Endothelial cell of umbilical vein (primary cell): ENCODE measurements at regions not wholly inside any gene's neighbourhood (a gene's known extent, or its start where the extent isn't known, plus 50 kb on each side); places are given as distances from the start of the nearest gene placed in this dataset.

Source experiments
- BruUV-seq: library from RNA; stranded (reverse); fragments of 400-500 nt; replicated peaks from 2 replicates; lab custom pipeline; 2021; lab: Mats Ljungman, UMichigan
- CTCF ChIA-PET: fragments of 300-600, 350-600 bp; sonication (Branson Sonifier 250); formaldehyde crosslinking; loops from one replicate; lab custom pipeline; 2021; ENCODE audit warnings: antibody characterized with exemption, inconsistent platforms; lab: Charles Lee
- POLR2A ChIA-PET: fragments of 300-600, 350-600 bp; sonication (Branson Sonifier 250); formaldehyde crosslinking; loops from one replicate; lab custom pipeline; 2021; ENCODE audit warnings: antibody characterized with exemption, inconsistent platforms; lab: Charles Lee
- DNase-seq: peaks from one replicate; pipeline ENCODE4 v3.0.0-alpha.2; 2011; ENCODE audit warnings: low read depth, low spot score
- FAIRE-seq: peaks from 2 replicates; lab custom pipeline; 2011; peaks lifted over from hg19 to GRCh38; lab: Jason Lieb, UNC
- H2AFZ ChIP-seq: 2 replicates; pipeline ENCODE4 v1.6.0; 2012; ENCODE audit warnings: low read depth, low read length, control low read depth, inconsistent platforms
- H3K27ac ChIP-seq: 2 replicates; pipeline ENCODE4 v1.5.1; 2011; ENCODE audit warnings: low read depth, mild to moderate bottlenecking, control low read depth, low read length, moderate library complexity; ENCODE audit not compliant: insufficient read depth
- H3K27me3 ChIP-seq, 2 experiments: 2 replicates each; pipeline versions ENCODE4 v1.6.0 to v1.6.1; 2011; ENCODE audit warnings: low read length in 2 of 2, mixed read lengths in 1 of 2; ENCODE audit not compliant: control insufficient read depth in 2 of 2, insufficient read depth in 2 of 2
- H3K36me3 ChIP-seq, 2 experiments: 2 replicates in 1 of 2; 3 replicates in 1 of 2; pipeline ENCODE4 v1.5.1; 2011; ENCODE audit warnings: low read length in 2 of 2, mild to moderate bottlenecking in 1 of 2, moderate library complexity in 1 of 2; ENCODE audit not compliant: control insufficient read depth in 2 of 2, insufficient read depth in 2 of 2; ENCODE audit errors: extremely low read depth in 1 of 2
- H3K4me1 ChIP-seq: 3 replicates; pipeline ENCODE4 v1.5.1; 2011; ENCODE audit warnings: mild to moderate bottlenecking, low read length; ENCODE audit not compliant: control insufficient read depth, insufficient read depth; ENCODE audit errors: extremely low read depth
- H3K4me2 ChIP-seq: 2 replicates; pipeline ENCODE4 v1.6.1; 2011; ENCODE audit warnings: low read length, control low read depth, mixed read lengths; ENCODE audit not compliant: insufficient read depth
- H3K4me3 ChIP-seq, 3 experiments: fragments of 200-600 bp in 1 of 3; sonication (generic), shearing (Covaris generic) in 1 of 3; replicated peaks in 1 of 3; 2 replicates each; pipeline ENCODE4 v1.5.1; 2011 to 2016; ENCODE audit warnings: control low read depth in 3 of 3, low read length in 3 of 3, mild to moderate bottlenecking in 2 of 3, inconsistent platforms in 1 of 3, low read depth in 1 of 3, moderate library complexity in 1 of 3; ENCODE audit not compliant: insufficient read depth in 1 of 3
- H3K79me2 ChIP-seq: 2 replicates; pipeline ENCODE4 v1.6.0; 2012; ENCODE audit warnings: low read length, inconsistent platforms; ENCODE audit not compliant: control insufficient read depth, insufficient read depth
- H3K9ac ChIP-seq: replicated peaks from 2 replicates; pipeline ENCODE3; 2011; ENCODE audit warnings: low read length, control low read depth; ENCODE audit not compliant: insufficient read depth; ENCODE audit errors: extremely low read depth
- H3K9me1 ChIP-seq: replicated peaks from 3 replicates; pipeline ENCODE4 v1.6.0; 2011; ENCODE audit warnings: mild to moderate bottlenecking, low read length; ENCODE audit not compliant: control insufficient read depth, insufficient read depth; ENCODE audit errors: extremely low read depth
- H3K9me3 ChIP-seq: replicated peaks from 2 replicates; pipeline ENCODE4 v1.5.1; 2012; ENCODE audit warnings: low read length, inconsistent platforms; ENCODE audit not compliant: control insufficient read depth, insufficient read depth
- H4K20me1 ChIP-seq: replicated peaks from 2 replicates; pipeline ENCODE3; 2011; ENCODE audit warnings: mild to moderate bottlenecking, low read length; ENCODE audit not compliant: control insufficient read depth, insufficient read depth; ENCODE audit errors: extremely low read depth
- EZH2 ChIP-seq: IDR thresholded peaks from 2 replicates; pipeline ENCODE4 v1.6.1; 2012; ENCODE audit warnings: borderline replicate concordance, low read depth, mild to moderate bottlenecking, moderate library complexity, low read length, inconsistent platforms; ENCODE audit not compliant: severe bottlenecking
- FOS ChIP-seq: IDR thresholded peaks from 2 replicates; pipeline ENCODE4 v1.6.1; 2011; ENCODE audit warnings: mild to moderate bottlenecking, low read length, moderate library complexity, borderline replicate concordance; ENCODE audit not compliant: insufficient read depth
- GATA2 ChIP-seq: IDR thresholded peaks from 2 replicates; pipeline ENCODE4 v1.7.0; 2011; ENCODE audit warnings: low read depth, mild to moderate bottlenecking, moderate library complexity, mixed read lengths, low read length; ENCODE audit not compliant: insufficient read length, insufficient read depth
- JUN ChIP-seq: IDR thresholded peaks from 2 replicates; pipeline ENCODE4 v1.6.1; 2011; ENCODE audit warnings: borderline replicate concordance, low read depth; ENCODE audit not compliant: insufficient read length, insufficient read depth
- MYC ChIP-seq: IDR thresholded peaks from one replicate; pipeline ENCODE4 v1.6.1; 2011; ENCODE audit warnings: mild to moderate bottlenecking, low read depth, low read length
- POLR2A ChIP-seq: IDR thresholded peaks from 2 replicates; pipeline ENCODE4 v1.6.1; 2012; ENCODE audit warnings: low read depth, mild to moderate bottlenecking, control low read depth, low read length
- POLR2AphosphoS5 ChIP-seq: IDR thresholded peaks from 2 replicates; pipeline ENCODE4 v1.6.1; 2012; ENCODE audit warnings: low read depth, mild to moderate bottlenecking, control low read depth, low read length, moderate library complexity; ENCODE audit not compliant: insufficient read depth
- dilution Hi-C: fragments of 300-500 bp; cut with MboI; formaldehyde crosslinking; loops from one replicate; pipeline ENCODE4 v1.15.0; 2019; ENCODE audit warnings: low sequenced_read_pairs; ENCODE audit not compliant: extremely low pct_ligation_motif_present
- intact Hi-C: fragments of 100-400 bp; cut with micrococcal nuclease; formaldehyde crosslinking; loops from one replicate; pipeline ENCODE4 v1.10.0; 2022
- TF ChIP-seq, protein P1 (sequence below), 2 donors: IDR thresholded peaks; 1 replicate in 1 of 2; 2 replicates in 1 of 2; pipeline ENCODE4 v1.5.1; 2011; ENCODE audit warnings: low read length in 2 of 2, mild to moderate bottlenecking in 2 of 2, moderate library complexity in 2 of 2, control low read depth in 1 of 2, inconsistent platforms in 1 of 2, low read depth in 1 of 2; ENCODE audit not compliant: insufficient read depth in 1 of 2; ENCODE audit errors: extremely low read depth in 1 of 2
- TF ChIP-seq, protein P2 (sequence below): IDR thresholded peaks from 2 replicates; pipeline ENCODE4 v1.6.1; 2011; ENCODE audit not compliant: insufficient read depth, insufficient read length

DNA sequence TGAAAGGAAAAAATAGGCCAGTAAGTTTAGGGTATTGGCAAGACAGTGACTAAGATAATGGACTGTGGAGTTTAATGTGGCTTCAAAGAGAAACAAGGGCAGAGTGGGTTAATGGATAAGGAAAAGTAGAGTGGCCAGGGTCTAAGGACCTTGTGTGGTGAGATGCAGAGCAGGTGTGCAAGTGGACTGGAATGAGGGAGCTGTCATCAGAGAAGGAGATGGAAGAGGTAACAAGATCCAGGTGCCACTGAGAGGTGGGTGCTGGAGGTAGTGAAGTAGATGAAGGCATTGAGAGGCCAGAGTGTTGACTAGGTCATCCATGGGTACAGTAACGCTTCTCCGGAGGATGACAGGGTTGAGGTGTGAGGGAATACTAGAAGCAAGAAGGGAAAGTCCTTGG is 136.1 kb downstream of the QRSL1 start:
- H2AFZ ChIP-seq = no peak overlapping the region
- dilution Hi-C loops = no loop called here
- no peak for FAIRE-seq
- no peaks in the 10 kb centered on the region for H4K20me1 ChIP-seq
- no peak overlapping the region for H3K4me3 ChIP-seq
- intact Hi-C loops = no loop called here
- POLR2A ChIA-PET = no interaction called here
- no peaks in the 10 kb centered on the region for H3K27me3 ChIP-seq
- H3K4me1 ChIP-seq = no peaks in the 10 kb centered on the region
- H3K9me3 ChIP-seq = no peaks in the 10 kb centered on the region
- BruUV-seq = no TSS peak
- H3K36me3 ChIP-seq = no peaks in the 10 kb centered on the region
- no peaks in the 10 kb centered on the region for H3K79me2 ChIP-seq
- no peak overlapping the region for H3K27ac ChIP-seq
- H3K9ac ChIP-seq = no peak overlapping the region
- TF ChIP-seq FOS (no peak), POLR2A (no peak)
- DNase-seq = no peak
- CTCF ChIA-PET = no interaction called here
- no peak overlapping the region for H3K4me2 ChIP-seq
- H3K9me1 ChIP-seq = no peaks in the 10 kb centered on the region

DNA sequence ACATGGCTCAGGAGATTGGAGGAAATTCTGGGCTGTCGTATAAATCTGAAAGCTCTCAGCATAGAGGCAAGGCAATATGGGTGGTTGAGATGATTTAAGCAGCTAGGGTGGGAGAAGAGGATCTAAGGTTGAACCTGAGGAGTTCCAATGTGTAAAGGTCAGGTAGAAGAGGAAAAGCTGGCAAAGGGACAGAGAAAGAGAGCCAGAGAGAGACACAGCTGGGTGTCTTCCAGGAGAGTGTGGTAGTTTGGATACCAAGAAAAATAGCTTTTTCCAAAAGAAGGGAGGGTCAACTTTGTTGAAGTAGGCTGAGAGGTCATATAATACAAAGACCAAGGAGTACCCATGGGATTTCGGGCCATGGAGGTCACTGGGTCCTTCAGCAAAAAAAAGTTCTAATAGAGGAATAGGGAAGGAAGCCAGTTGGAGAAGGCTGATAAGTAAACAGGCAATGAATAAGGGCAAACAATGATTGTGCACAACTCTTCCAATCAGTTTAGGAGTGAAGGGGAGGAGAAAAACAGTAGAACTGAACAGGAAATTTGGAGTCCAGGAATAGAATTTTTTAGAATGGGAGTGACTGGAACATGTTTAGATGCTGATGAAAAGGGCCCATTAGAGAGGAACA is 135.1 kb downstream of the QRSL1 start:
- no peaks in the 10 kb centered on the region for H3K9me1 ChIP-seq
- H3K9ac ChIP-seq = no peak overlapping the region
- no peak for TF ChIP-seq POLR2AphosphoS5
- no peak for TF ChIP-seq JUN
- TF ChIP-seq MYC = no peak
- TF ChIP-seq FOS = no peak
- no peak for TF ChIP-seq EZH2
- TF ChIP-seq, protein P1, sequence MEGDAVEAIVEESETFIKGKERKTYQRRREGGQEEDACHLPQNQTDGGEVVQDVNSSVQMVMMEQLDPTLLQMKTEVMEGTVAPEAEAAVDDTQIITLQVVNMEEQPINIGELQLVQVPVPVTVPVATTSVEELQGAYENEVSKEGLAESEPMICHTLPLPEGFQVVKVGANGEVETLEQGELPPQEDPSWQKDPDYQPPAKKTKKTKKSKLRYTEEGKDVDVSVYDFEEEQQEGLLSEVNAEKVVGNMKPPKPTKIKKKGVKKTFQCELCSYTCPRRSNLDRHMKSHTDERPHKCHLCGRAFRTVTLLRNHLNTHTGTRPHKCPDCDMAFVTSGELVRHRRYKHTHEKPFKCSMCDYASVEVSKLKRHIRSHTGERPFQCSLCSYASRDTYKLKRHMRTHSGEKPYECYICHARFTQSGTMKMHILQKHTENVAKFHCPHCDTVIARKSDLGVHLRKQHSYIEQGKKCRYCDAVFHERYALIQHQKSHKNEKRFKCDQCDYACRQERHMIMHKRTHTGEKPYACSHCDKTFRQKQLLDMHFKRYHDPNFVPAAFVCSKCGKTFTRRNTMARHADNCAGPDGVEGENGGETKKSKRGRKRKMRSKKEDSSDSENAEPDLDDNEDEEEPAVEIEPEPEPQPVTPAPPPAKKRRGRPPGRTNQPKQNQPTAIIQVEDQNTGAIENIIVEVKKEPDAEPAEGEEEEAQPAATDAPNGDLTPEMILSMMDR (IDR thresholded peaks at IDR 0.05; ENCODE audit: extremely low read depth in 1 of 2, insufficient read depth in 1 of 2, low read depth in 1 of 2, low read length in 2 of 2) = no peak
- TF ChIP-seq, protein P2, sequence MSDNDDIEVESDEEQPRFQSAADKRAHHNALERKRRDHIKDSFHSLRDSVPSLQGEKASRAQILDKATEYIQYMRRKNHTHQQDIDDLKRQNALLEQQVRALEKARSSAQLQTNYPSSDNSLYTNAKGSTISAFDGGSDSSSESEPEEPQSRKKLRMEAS = no peak
- TF ChIP-seq GATA2 = no peak
- no peak for TF ChIP-seq POLR2A
- intact Hi-C loops = no loop called here
- dilution Hi-C loops = no loop called here
- H2AFZ ChIP-seq = no peak overlapping the region
- H3K27me3 ChIP-seq = no peaks in the 10 kb centered on the region
- FAIRE-seq (no peak), DNase-seq (no peak)
- H3K9me3 ChIP-seq = no peaks in the 10 kb centered on the region
- ChIA-PET CTCF (no interaction called here), POLR2A (no interaction called here)
- no peaks in the 10 kb centered on the region for H3K36me3 ChIP-seq
- H3K4me3 ChIP-seq = no peak overlapping the region
- H4K20me1 ChIP-seq = no peaks in the 10 kb centered on the region
- BruUV-seq = no TSS peak
- H3K4me1 ChIP-seq = no peaks in the 10 kb centered on the region
- no peak overlapping the region for H3K4me2 ChIP-seq
- H3K79me2 ChIP-seq = no peaks in the 10 kb centered on the region
- no peak overlapping the region for H3K27ac ChIP-seq
